Esophagus muscularis mucosa (tissue), 4 donors: ENCODE measurements at regions not wholly inside any gene's neighbourhood (a gene's known extent, or its start where the extent isn't known, plus 50 kb on each side); places are given as distances from the start of the nearest gene placed in this dataset.

ENCODE experiments used
- CTCF ChIP-seq, 3 experiments: fragments of 200-600 bp in 2 of 3; fragments of 450-650 bp in 1 of 3; sonication (generic) in 2 of 3; IDR thresholded peaks; one replicate each; pipeline ENCODE4 v1.5.1; 2017 to 2019; ENCODE audit warnings: antibody characterized with exemption in 3 of 3, mild to moderate bottlenecking in 2 of 3, moderate library complexity in 1 of 3
- EP300 ChIP-seq: sonication (generic); formaldehyde crosslinking; IDR thresholded peaks from one replicate; pipeline ENCODE4 v1.6.1; 2017; ENCODE audit warnings: antibody characterized with exemption
- POLR2A ChIP-seq: fragments of 450-650 bp; IDR thresholded peaks from one replicate; pipeline ENCODE4 v1.6.1; 2017; ENCODE audit warnings: antibody characterized with exemption, moderate library complexity, mild to moderate bottlenecking, low read depth
- POLR2AphosphoS5 ChIP-seq, 2 donors: sonication (generic); formaldehyde crosslinking; IDR thresholded peaks; one replicate each; pipeline ENCODE4 v1.6.1; 2017; ENCODE audit warnings: antibody characterized with exemption in 2 of 2

DNA sequence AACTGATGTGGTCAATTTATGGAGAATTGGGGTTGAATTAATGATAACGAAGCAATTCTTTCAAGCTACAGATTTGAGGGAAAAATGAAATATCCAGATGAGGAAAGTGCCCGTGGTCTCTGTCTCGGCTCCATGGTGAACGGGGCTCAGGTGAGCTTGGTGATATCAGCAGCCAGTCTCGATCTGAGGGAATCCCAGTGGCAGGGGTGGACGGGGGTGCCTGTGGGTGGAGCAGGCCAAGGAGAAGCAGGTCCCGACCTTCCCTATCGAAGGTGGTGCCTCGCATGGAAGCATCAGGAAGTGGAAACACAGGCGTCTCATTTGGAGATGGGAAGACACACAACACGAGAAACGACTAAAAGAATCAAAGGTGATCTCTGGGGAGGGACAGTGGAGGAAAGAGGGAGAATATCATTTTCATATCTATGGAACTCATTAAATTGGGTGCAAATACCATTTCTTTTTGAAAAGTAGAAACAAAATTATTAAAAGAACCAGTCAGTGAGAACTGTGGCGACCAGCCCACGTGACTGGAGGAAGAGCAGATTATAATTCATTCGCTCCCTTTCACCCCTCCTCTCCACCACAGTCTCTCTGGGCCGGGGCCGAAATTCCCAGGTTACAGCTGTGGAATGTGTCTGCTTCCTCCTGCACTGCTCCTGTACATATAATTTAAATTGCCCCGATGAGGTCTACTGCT is 354.3 kb upstream of the SFSWAP start:
- TF ChIP-seq CTCF (IDR thresholded peaks at IDR 0.05): no peak
- no peak for TF ChIP-seq POLR2A
- TF ChIP-seq EP300: no peak
- no peak for TF ChIP-seq POLR2AphosphoS5 (IDR thresholded peaks at IDR 0.05)
